ENCODE measurements at regions not wholly inside any gene's neighbourhood (a gene's known extent, or its start where the extent isn't known, plus 50 kb on each side); places are given as distances from the start of the nearest gene placed in this dataset.

DNA sequence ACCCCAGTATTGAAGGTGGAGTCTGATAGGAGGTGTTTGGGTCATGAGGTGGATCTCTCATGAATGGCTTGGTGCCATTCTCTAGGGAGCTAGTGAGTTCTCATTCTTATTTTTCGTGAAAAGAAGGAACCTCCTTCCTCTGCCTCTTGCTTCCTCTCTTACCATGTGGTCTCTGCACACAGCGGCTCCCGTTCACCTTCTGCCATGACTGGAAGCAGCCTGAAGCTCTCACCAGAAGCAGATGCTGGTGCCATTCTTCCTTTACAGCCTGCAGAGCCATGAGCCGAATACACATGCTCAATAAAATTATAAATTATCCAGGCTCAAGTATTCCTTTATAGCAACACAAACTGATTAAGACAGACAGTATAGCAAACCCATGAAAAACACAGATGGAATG, 545.1 kb upstream of the C16orf82 start:
- ATAC-seq (no peak), FAIRE-seq (no peak), DNase-seq (ENCODE audit: low read depth, low spot score) (no peak)
- no peaks in the 10 kb centered on the region for H3K27me3 ChIP-seq (replicated peaks in 1 of 2; ENCODE audit: control insufficient read depth in 2 of 2, insufficient read depth in 2 of 2, low read length in 1 of 2)
- no peak overlapping the region for H2AFZ ChIP-seq (ENCODE audit: control insufficient read depth, low read depth, low read length)
- no TSS peak for BruUV-seq (replicated peaks)
- no peaks in the 10 kb centered on the region for H3K36me3 ChIP-seq (ENCODE audit: control insufficient read depth in 2 of 2, insufficient read depth in 2 of 2, low read length in 1 of 2)
- SMC1A ChIA-PET (ENCODE audit: uncharacterized antibody, unreplicated experiment) = no interaction called here
- no peaks in the 10 kb centered on the region for H3K9me3 ChIP-seq (replicated peaks; ENCODE audit: control insufficient read depth, insufficient read depth, low read length)
- 9% methylated on average over 4 of the region's 4 CpGs for WGBS (ENCODE audit: insufficient coverage, insufficient replicate concordance, low lambda C conversion rate, missing lambda C conversion rate)
- H4K20me1 ChIP-seq (ENCODE audit: control insufficient read depth, insufficient read depth) = no peaks in the 10 kb centered on the region
- CTCF ChIA-PET = no interaction called here
- H3K27ac ChIP-seq (ENCODE audit: control insufficient read depth, insufficient read depth) = no peak overlapping the region
- H3K4me3 ChIP-seq = no peak overlapping the region
- in situ Hi-C loops (cut with MboI) = no loop called here
- intact Hi-C loops (cut with micrococcal nuclease; ENCODE audit: unreplicated experiment) = no loop called here
- no peaks in the 10 kb centered on the region for H3K79me2 ChIP-seq (ENCODE audit: control insufficient read depth, insufficient read depth, low read length)
- POLR2A ChIA-PET = no interaction called here
- RAD21 ChIA-PET (ENCODE audit: unreplicated experiment) = no interaction called here
- no peak overlapping the region for H3K4me2 ChIP-seq (ENCODE audit: control insufficient read depth, insufficient read depth)
- TF ChIP-seq ZSCAN29 (IDR thresholded peaks at IDR 0.05) = no peak
- no peak for TF ChIP-seq SPI1 (IDR thresholded peaks at IDR 0.05; ENCODE audit: borderline replicate concordance, insufficient read depth, low read depth, low read length)
- no peak for TF ChIP-seq FOS (IDR thresholded peaks at IDR 0.05; ENCODE audit: borderline replicate concordance, extremely low read depth, insufficient read length)
- no peak for TF ChIP-seq BMI1 (IDR thresholded peaks at IDR 0.05; ENCODE audit: borderline replicate concordance)
- TF ChIP-seq DPF2 (IDR thresholded peaks at IDR 0.05) = no peak
- TF ChIP-seq ZBTB40 (IDR thresholded peaks at IDR 0.05; ENCODE audit: borderline replicate concordance) = no peak
- TF ChIP-seq NR2F1 (conservative IDR thresholded peaks at IDR 0.05) = no peak
- TF ChIP-seq EP300 (IDR thresholded peaks at IDR 0.05; ENCODE audit: borderline replicate concordance in 1 of 2, control insufficient read depth in 1 of 2, low read depth in 2 of 2, low read length in 2 of 2) = no peak
- TF ChIP-seq MEF2B (IDR thresholded peaks at IDR 0.05; ENCODE audit: partially characterized antibody, poor library complexity, severe bottlenecking) = no peak
- H3K4me1 ChIP-seq (ENCODE audit: control insufficient read depth, insufficient read depth, low read length) = no peaks in the 10 kb centered on the region
- H3K9ac ChIP-seq (ENCODE audit: control insufficient read depth, insufficient read depth, low read length) = no peak overlapping the region

Data from GM12878 (cell line).